Neural cell (in vitro differentiated cells): ENCODE measurements at regions not wholly inside any gene's neighbourhood (a gene's known extent, or its start where the extent isn't known, plus 50 kb on each side); places are given as distances from the start of the nearest gene placed in this dataset.

ENCODE experiments used
- H2AFZ ChIP-seq: fragments of 200-600, 300-800 bp; sonication (generic), shearing (Covaris generic); 2 replicates; pipeline ENCODE4 v1.6.0; 2014; ENCODE audit warnings: low read depth, mild to moderate bottlenecking, antibody characterized with exemption, low read length, moderate library complexity
- H3F3A ChIP-seq: fragments of 200-600 bp; shearing (Covaris generic); 2 replicates; pipeline ENCODE4 v1.6.1; 2016; ENCODE audit warnings: mild to moderate bottlenecking, moderate library complexity, mixed read lengths, antibody characterized with exemption, low read length; ENCODE audit not compliant: insufficient read depth, poor library complexity, severe bottlenecking
- H3K27ac ChIP-seq: fragments of 200-600, 300-800 bp; sonication (generic), shearing (Covaris generic); 2 replicates; pipeline ENCODE4 v1.5.1; 2014; ENCODE audit warnings: mild to moderate bottlenecking, low read length, moderate library complexity
- H3K27me3 ChIP-seq: fragments of 300-800, 200-600 bp; sonication (generic), shearing (Covaris generic); 2 replicates; pipeline ENCODE4 v1.6.0; 2014; ENCODE audit warnings: mild to moderate bottlenecking, low read depth, low read length, moderate library complexity; ENCODE audit not compliant: insufficient read depth
- H3K36me3 ChIP-seq: fragments of 300-800, 200-600 bp; sonication (generic), shearing (Covaris generic); 2 replicates; pipeline ENCODE4 v1.5.1; 2014; ENCODE audit warnings: mild to moderate bottlenecking, antibody characterized with exemption, low read length, moderate library complexity; ENCODE audit not compliant: insufficient read depth
- H3K4me2 ChIP-seq: fragments of 300-800, 200-600 bp; sonication (generic), shearing (Covaris generic); 2 replicates; pipeline ENCODE4 v1.6.0; 2014; ENCODE audit warnings: mild to moderate bottlenecking, low read length
- H3K4me3 ChIP-seq: fragments of 300-800, 200-600 bp; sonication (generic), shearing (Covaris generic); 2 replicates; pipeline ENCODE4 v1.5.1; 2014; ENCODE audit warnings: mild to moderate bottlenecking, low read length, moderate library complexity
- H3K79me2 ChIP-seq: fragments of 200-600 bp; shearing (Covaris generic); replicated peaks from 2 replicates; pipeline ENCODE4 v1.6.0; 2014; ENCODE audit warnings: mild to moderate bottlenecking, low read length, moderate library complexity; ENCODE audit not compliant: insufficient read depth
- H3K9ac ChIP-seq: fragments of 300-800, 200-600 bp; sonication (generic), shearing (Covaris generic); 2 replicates; pipeline ENCODE4 v1.6.1; 2016; ENCODE audit warnings: mild to moderate bottlenecking, low read length, mixed read lengths
- H3K9me2 ChIP-seq: fragments of 200-600 bp; shearing (Covaris generic); 2 replicates; pipeline ENCODE4 v1.6.1; 2016; ENCODE audit warnings: mild to moderate bottlenecking, low read length, mixed read lengths; ENCODE audit not compliant: insufficient read depth
- H3K9me3 ChIP-seq: fragments of 200-600, 300-800 bp; sonication (generic), shearing (Covaris generic); 2 replicates; pipeline ENCODE4 v1.6.1; 2016; ENCODE audit warnings: mild to moderate bottlenecking, mixed run types, low read length, moderate library complexity, mixed read lengths
- H4K20me1 ChIP-seq: fragments of 200-600 bp; shearing (Covaris generic); 2 replicates; pipeline ENCODE4 v1.6.1; 2016; ENCODE audit warnings: mild to moderate bottlenecking, mixed run types; ENCODE audit not compliant: insufficient read depth
- CTCF ChIP-seq: fragments of 450-650 bp; IDR thresholded peaks from 2 replicates; pipeline ENCODE4 v1.5.1; 2014; ENCODE audit warnings: antibody characterized with exemption, mild to moderate bottlenecking, moderate library complexity; ENCODE audit not compliant: poor library complexity, severe bottlenecking
- EP300 ChIP-seq: fragments of 450-650 bp; conservative IDR thresholded peaks from 2 replicates; pipeline ENCODE4 v1.6.1; 2014; ENCODE audit warnings: antibody characterized with exemption, mild to moderate bottlenecking, moderate library complexity; ENCODE audit not compliant: poor library complexity, severe bottlenecking
- EZH2 ChIP-seq: fragments of 200-600, 300-800 bp; shearing (Covaris generic), sonication (generic); IDR thresholded peaks from 2 replicates; pipeline ENCODE4 v1.6.1; 2014; ENCODE audit warnings: antibody characterized with exemption, low read length, borderline replicate concordance, mild to moderate bottlenecking; ENCODE audit not compliant: insufficient read depth, poor library complexity, severe bottlenecking
- MXI1 ChIP-seq: fragments of 450-650 bp; conservative IDR thresholded peaks from 2 replicates; pipeline ENCODE4 v1.6.1; 2014; ENCODE audit warnings: antibody characterized with exemption, mild to moderate bottlenecking; ENCODE audit not compliant: poor library complexity, severe bottlenecking
- POLR2AphosphoS5 ChIP-seq: IDR thresholded peaks from 2 replicates; pipeline ENCODE4 v1.6.1; 2012
- RAD21 ChIP-seq: fragments of 450-650 bp; conservative IDR thresholded peaks from 2 replicates; pipeline ENCODE4 v1.6.1; 2014; ENCODE audit warnings: antibody characterized with exemption, mild to moderate bottlenecking, moderate library complexity
- REST ChIP-seq: IDR thresholded peaks from 2 replicates; pipeline ENCODE4 v1.6.1; 2012; ENCODE audit warnings: borderline replicate concordance
- SMC3 ChIP-seq: fragments of 450-650 bp; conservative IDR thresholded peaks from 2 replicates; pipeline ENCODE4 v1.6.1; 2014; ENCODE audit warnings: antibody characterized with exemption, mild to moderate bottlenecking, moderate library complexity; ENCODE audit not compliant: poor library complexity
- TAF1 ChIP-seq: IDR thresholded peaks from 2 replicates; pipeline ENCODE4 v1.6.1; 2012; ENCODE audit warnings: low read depth

GRCh38 chr12:103198499-103198898, 241.0 kb downstream of the ASCL1 start:
- no peaks in the 10 kb centered on the region for H3K9me2 ChIP-seq
- H3K27me3 ChIP-seq = no peaks in the 10 kb centered on the region

GRCh38 chr12:103205906-103206305, 248.4 kb downstream of the ASCL1 start:
- Histone ChIP-seq H3K4me3 (no peak overlapping the region), H3K36me3 (no peaks in the 10 kb centered on the region), H3K4me2 (no peak overlapping the region), H3K79me2 (no peaks in the 10 kb centered on the region), H3F3A (no peaks in the 10 kb centered on the region), H3K9me2 (no peaks in the 10 kb centered on the region), H3K27ac (no peak overlapping the region), H3K9ac (no peak overlapping the region), H3K27me3 (no peaks in the 10 kb centered on the region), H2AFZ (no peak overlapping the region), H3K9me3 (no peaks in the 10 kb centered on the region), H4K20me1 (no peaks in the 10 kb centered on the region)
- no peak for TF ChIP-seq TAF1
- TF ChIP-seq SMC3 = no peak
- TF ChIP-seq RAD21 = no peak
- no peak for TF ChIP-seq CTCF
- TF ChIP-seq EP300 = no peak
- TF ChIP-seq MXI1 = no peak
- TF ChIP-seq POLR2AphosphoS5 = no peak

More at GRCh38 chr12:103198499-103198898, 241.0 kb downstream of the ASCL1 start:
- no peaks in the 10 kb centered on the region for H3K79me2 ChIP-seq
- no peak overlapping the region for H3K4me2 ChIP-seq
- TF ChIP-seq RAD21 (no peak), SMC3 (no peak), POLR2AphosphoS5 (no peak), MXI1 (no peak), TAF1 (no peak), CTCF (no peak), REST (no peak), EP300 (no peak), EZH2 (no peak)
- no peaks in the 10 kb centered on the region for H3K36me3 ChIP-seq
- H3K9me3 ChIP-seq = no peaks in the 10 kb centered on the region
- H2AFZ ChIP-seq = no peak overlapping the region
- no peaks in the 10 kb centered on the region for H4K20me1 ChIP-seq
- no peak overlapping the region for H3K27ac ChIP-seq
- no peaks in the 10 kb centered on the region for H3F3A ChIP-seq
- H3K9ac ChIP-seq = no peak overlapping the region
- no peak overlapping the region for H3K4me3 ChIP-seq
